HepG2 (cell line): ENCODE measurements at regions not wholly inside any gene's neighbourhood (a gene's known extent, or its start where the extent isn't known, plus 50 kb on each side); places are given as distances from the start of the nearest gene placed in this dataset.

Source experiments
- KDM5A ChIP-seq: fragments of 200-600 bp; sonication (generic); IDR thresholded peaks from 2 replicates; pipeline ENCODE4 v1.7.0; 2018; ENCODE audit warnings: antibody characterized with exemption, mild to moderate bottlenecking, low read length, borderline replicate concordance
- NR1H2 ChIP-seq: sonication (generic); formaldehyde crosslinking; IDR thresholded peaks from 2 replicates; pipeline ENCODE4 v1.8.1; 2022; ENCODE audit warnings: low read depth, missing genetic modification reagents, borderline replicate concordance
- ZNF644 ChIP-seq: IDR thresholded peaks from 2 replicates; pipeline ENCODE4 v1.6.1; 2016; ENCODE audit warnings: low read depth
- ZSCAN12 ChIP-seq: sonication (generic); formaldehyde crosslinking; IDR thresholded peaks from 2 replicates; pipeline ENCODE4 v1.9.0; 2021; ENCODE audit warnings: mild to moderate bottlenecking, missing genetic modification reagents
- TF ChIP-seq, protein P1 (sequence below): sonication (generic); formaldehyde crosslinking; IDR thresholded peaks from 2 replicates; pipeline ENCODE4 v1.5.0; 2020; ENCODE audit warnings: mild to moderate bottlenecking, missing genetic modification reagents, moderate library complexity
- TF ChIP-seq, protein P2 (sequence below), 2 experiments: fragments of 450-650 bp in 1 of 2; sonication (generic) in 1 of 2; formaldehyde crosslinking; IDR thresholded peaks; 2 replicates each; pipeline versions ENCODE4 v1.5.0 to v1.8.0; 2020 to 2022; ENCODE audit warnings: mild to moderate bottlenecking in 1 of 2, missing genetic modification reagents in 1 of 2

DNA sequence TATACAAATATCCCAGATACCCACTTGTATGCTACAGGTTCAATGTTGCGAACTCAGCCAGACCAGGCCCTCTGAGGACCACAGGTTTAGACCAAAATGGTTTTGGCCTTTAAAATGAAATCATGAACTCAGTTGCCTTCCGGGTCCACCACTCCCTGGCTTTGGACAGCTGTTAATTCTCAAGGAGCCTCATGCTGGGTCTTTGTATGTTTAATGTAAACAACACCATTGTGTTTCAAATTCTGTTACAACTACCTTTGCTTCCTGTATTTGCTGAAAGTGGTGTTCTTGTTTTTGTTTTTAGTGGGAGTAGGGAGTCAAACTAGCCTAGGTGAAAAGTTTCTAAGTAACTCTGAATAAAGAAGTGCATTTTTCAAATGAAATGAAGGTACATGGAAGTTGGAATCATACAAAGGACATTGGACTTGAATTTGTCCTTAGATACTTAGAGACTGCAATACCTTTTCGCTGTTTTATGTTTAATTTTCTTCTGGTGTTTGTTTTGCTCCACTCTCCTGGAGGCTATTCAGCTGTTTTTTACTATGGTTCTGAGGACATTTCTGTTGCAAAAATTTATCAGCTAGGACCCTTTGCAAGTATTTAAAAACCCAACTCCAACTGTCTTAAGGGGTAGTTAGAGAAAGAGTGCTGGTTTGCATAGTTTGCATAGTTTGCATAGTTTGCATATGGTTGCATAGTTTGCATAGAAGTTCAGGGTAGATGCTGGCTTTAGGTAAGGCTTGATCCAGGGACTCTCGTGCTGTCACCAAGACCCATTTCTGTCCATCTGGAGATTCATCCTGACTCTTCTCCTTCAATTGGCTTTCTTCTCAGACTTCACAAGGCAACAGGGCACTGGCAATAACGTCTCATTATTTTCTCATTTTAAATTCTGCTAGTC, 70.1 kb downstream of the MID1IP1 start:
- TF ChIP-seq NR1H2 (CRISPR knock-in tag) (no peak), ZSCAN12 (CRISPR knock-in tag) (no peak), KDM5A (no peak), ZNF644 (CRISPR knock-in tag) (no peak)
- TF ChIP-seq, protein P1, sequence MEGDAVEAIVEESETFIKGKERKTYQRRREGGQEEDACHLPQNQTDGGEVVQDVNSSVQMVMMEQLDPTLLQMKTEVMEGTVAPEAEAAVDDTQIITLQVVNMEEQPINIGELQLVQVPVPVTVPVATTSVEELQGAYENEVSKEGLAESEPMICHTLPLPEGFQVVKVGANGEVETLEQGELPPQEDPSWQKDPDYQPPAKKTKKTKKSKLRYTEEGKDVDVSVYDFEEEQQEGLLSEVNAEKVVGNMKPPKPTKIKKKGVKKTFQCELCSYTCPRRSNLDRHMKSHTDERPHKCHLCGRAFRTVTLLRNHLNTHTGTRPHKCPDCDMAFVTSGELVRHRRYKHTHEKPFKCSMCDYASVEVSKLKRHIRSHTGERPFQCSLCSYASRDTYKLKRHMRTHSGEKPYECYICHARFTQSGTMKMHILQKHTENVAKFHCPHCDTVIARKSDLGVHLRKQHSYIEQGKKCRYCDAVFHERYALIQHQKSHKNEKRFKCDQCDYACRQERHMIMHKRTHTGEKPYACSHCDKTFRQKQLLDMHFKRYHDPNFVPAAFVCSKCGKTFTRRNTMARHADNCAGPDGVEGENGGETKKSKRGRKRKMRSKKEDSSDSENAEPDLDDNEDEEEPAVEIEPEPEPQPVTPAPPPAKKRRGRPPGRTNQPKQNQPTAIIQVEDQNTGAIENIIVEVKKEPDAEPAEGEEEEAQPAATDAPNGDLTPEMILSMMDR (CRISPR knock-in tag): no peak
- TF ChIP-seq, protein P2, sequence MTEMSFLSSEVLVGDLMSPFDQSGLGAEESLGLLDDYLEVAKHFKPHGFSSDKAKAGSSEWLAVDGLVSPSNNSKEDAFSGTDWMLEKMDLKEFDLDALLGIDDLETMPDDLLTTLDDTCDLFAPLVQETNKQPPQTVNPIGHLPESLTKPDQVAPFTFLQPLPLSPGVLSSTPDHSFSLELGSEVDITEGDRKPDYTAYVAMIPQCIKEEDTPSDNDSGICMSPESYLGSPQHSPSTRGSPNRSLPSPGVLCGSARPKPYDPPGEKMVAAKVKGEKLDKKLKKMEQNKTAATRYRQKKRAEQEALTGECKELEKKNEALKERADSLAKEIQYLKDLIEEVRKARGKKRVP (CRISPR knock-in tag; IDR thresholded peaks at IDR 0.05): no peak
